AG20443 (cell line): ENCODE measurements at regions not wholly inside any gene's neighbourhood (a gene's known extent, or its start where the extent isn't known, plus 50 kb on each side); places are given as distances from the start of the nearest gene placed in this dataset.
"Not testable (repeated sequence)": the region's sequence is repeated elsewhere in the genome, so short reads cannot be mapped to it uniquely, and the experiment has no call there.

ENCODE experiments used
- DNase-seq: peaks from one replicate; pipeline ENCODE4 v3.0.0; 2012; ENCODE audit warnings: low spot score, mixed read lengths

- no peak for DNase-seq
These were observed 502.0 kb downstream of the HAPSTR1 start for GRCh38 chr16:9593440-9593839.

GRCh38 chr16:9594047-9594446, 502.6 kb downstream of the HAPSTR1 start:
- DNase-seq, result no peak

GRCh38 chr16:9594946-9595345, 503.5 kb downstream of the HAPSTR1 start:
- DNase-seq, result no peak

- DNase-seq, result no peak
These were observed 503.9 kb downstream of the HAPSTR1 start for GRCh38 chr16:9595393-9595792.

GRCh38 chr16:9596788-9597187, 505.3 kb downstream of the HAPSTR1 start:
- DNase-seq, result no peak

GRCh38 chr16:9597967-9598730, 506.7 kb downstream of the HAPSTR1 start:
- DNase-seq, result no peak

- DNase-seq, result no peak
These were observed 507.3 kb downstream of the HAPSTR1 start for GRCh38 chr16:9598731-9599083.

GRCh38 chr16:9599415-9600120, 508.1 kb downstream of the HAPSTR1 start:
- DNase-seq, result no peak

GRCh38 chr16:9602189-9602588, 510.7 kb downstream of the HAPSTR1 start:
- no peak for DNase-seq

GRCh38 chr16:9603316-9603715, 511.9 kb downstream of the HAPSTR1 start:
- DNase-seq, result no peak

GRCh38 chr16:9607515-9608230, 516.2 kb downstream of the HAPSTR1 start:
- no peak for DNase-seq

- DNase-seq, result no peak
These were observed 519.3 kb downstream of the HAPSTR1 start for GRCh38 chr16:9610727-9611126.

GRCh38 chr16:9612267-9612666, 520.8 kb downstream of the HAPSTR1 start:
- no peak for DNase-seq

- no peak for DNase-seq
These were observed 522.9 kb downstream of the HAPSTR1 start for GRCh38 chr16:9614389-9614788.

- DNase-seq, result no peak
These were observed 530.8 kb downstream of the HAPSTR1 start for GRCh38 chr16:9622268-9622667.

- DNase-seq, result no peak
These were observed 533.7 kb downstream of the HAPSTR1 start for GRCh38 chr16:9625122-9625521.

- DNase-seq, result no peak
These were observed 536.0 kb downstream of the HAPSTR1 start for GRCh38 chr16:9627427-9627826.

GRCh38 chr16:9630119-9630518, 538.7 kb downstream of the HAPSTR1 start:
- DNase-seq, result no peak

GRCh38 chr16:9630985-9631384, 539.5 kb downstream of the HAPSTR1 start:
- DNase-seq, result no peak

- no peak for DNase-seq
These were observed 542.4 kb downstream of the HAPSTR1 start for GRCh38 chr16:9633844-9634243.

GRCh38 chr16:9635150-9635720, 543.8 kb downstream of the HAPSTR1 start:
- DNase-seq, result not testable (repeated sequence)

GRCh38 chr16:9644258-9644657, 538.0 kb downstream of the GRIN2A start:
- no peak for DNase-seq

- no peak for DNase-seq
These were observed 536.3 kb downstream of the GRIN2A start for GRCh38 chr16:9645911-9646310.
